HUES64 (cell line): ENCODE measurements at regions not wholly inside any gene's neighbourhood (a gene's known extent, or its start where the extent isn't known, plus 50 kb on each side); places are given as distances from the start of the nearest gene placed in this dataset.

Source experiments
- H3K27ac ChIP-seq: 2 replicates; pipeline ENCODE4 v1.7.0; 2013; ENCODE audit warnings: low read depth, low read length, inconsistent platforms
- H3K27me3 ChIP-seq: 2 replicates; pipeline ENCODE4 v1.6.1; 2013; ENCODE audit warnings: mild to moderate bottlenecking, low read length; ENCODE audit not compliant: insufficient read depth
- H3K36me3 ChIP-seq: 2 replicates; pipeline ENCODE4 v1.6.1; 2013; ENCODE audit warnings: mild to moderate bottlenecking, low read length; ENCODE audit not compliant: insufficient read depth
- H3K4me1 ChIP-seq: 2 replicates; pipeline ENCODE4 v1.6.1; 2013; ENCODE audit warnings: mild to moderate bottlenecking, low read length, moderate library complexity; ENCODE audit not compliant: insufficient read depth
- H3K4me3 ChIP-seq: 2 replicates; pipeline ENCODE4 v1.5.1; 2013; ENCODE audit warnings: mild to moderate bottlenecking, low read length, moderate library complexity
- H3K9ac ChIP-seq: 2 replicates; pipeline ENCODE4 v1.6.1; 2013; ENCODE audit warnings: mild to moderate bottlenecking, low read depth, low read length
- H3K9me3 ChIP-seq: 2 replicates; pipeline ENCODE4 v1.6.1; 2013; ENCODE audit warnings: low read depth, low read length; ENCODE audit not compliant: insufficient read depth
- WGBS: fragments of 150-250, 120-280 bp; methylation state at CpG from one replicate; pipeline ENCODE4 v1.1.7; 2013; ENCODE audit warnings: missing lambda C conversion rate; 5-methylcytosine and 5-hydroxymethylcytosine counted together

GRCh38 chr3:6640907-6641306 lies 220.0 kb upstream of the GRM7 start:
- Histone ChIP-seq H3K36me3 (no peaks in the 10 kb centered on the region), H3K27me3 (no peaks in the 10 kb centered on the region), H3K4me1 (no peaks in the 10 kb centered on the region), H3K4me3 (no peak overlapping the region), H3K9ac (no peak overlapping the region), H3K9me3 (no peaks in the 10 kb centered on the region), H3K27ac (no peak overlapping the region)
- no CpG with 5 or more reads among the region's 1 CpG for WGBS

DNA sequence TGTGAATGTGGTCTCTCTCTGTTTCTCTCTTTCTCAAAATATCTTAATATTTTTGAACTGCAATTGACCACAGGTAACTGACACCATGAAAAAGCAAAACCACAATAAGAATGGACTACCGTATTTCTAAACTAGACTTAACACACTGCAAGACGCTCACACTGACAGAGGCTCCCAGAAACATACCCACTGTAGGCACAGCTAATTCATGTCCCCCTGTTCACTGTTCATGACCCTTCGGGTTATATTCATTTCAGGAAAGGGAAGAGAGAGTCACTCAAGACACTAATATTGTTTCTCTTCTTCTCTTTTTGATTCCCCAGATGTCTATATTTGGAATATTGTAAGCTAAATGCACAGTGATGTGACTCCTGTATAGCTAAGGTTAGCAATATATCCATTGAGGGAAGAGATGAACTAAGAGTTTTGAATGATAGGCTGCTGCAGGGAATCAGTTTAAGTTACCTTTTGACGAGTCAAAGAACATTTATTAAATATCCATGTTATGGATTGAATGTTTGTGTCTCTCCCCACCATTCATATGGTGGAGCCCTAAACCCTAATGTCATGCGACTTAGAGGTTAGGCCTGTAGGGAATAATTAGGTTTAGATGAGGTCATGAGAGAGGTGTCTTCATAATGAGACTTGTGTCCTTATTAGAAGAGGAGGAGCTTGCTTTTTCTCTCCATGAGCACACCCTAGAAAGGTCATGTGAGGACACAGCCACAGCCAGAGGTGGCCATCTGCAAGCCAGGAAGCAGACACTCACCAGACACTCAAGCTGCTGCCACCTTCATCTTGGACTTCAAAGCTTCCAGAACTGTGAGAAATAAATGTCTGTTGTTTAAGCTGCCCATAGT lies 216.6 kb upstream of the GRM7 start:
- no peak overlapping the region for H3K4me3 ChIP-seq
- no peaks in the 10 kb centered on the region for H3K27me3 ChIP-seq
- peaks cover 18% of the 10 kb centered on the region for H3K4me1 ChIP-seq
- H3K9ac ChIP-seq, result no peak overlapping the region
- 92% methylated on average over 5 of the region's 5 CpGs for WGBS
- no peaks in the 10 kb centered on the region for H3K36me3 ChIP-seq
- H3K27ac ChIP-seq, result no peak overlapping the region
- no peaks in the 10 kb centered on the region for H3K9me3 ChIP-seq

DNA sequence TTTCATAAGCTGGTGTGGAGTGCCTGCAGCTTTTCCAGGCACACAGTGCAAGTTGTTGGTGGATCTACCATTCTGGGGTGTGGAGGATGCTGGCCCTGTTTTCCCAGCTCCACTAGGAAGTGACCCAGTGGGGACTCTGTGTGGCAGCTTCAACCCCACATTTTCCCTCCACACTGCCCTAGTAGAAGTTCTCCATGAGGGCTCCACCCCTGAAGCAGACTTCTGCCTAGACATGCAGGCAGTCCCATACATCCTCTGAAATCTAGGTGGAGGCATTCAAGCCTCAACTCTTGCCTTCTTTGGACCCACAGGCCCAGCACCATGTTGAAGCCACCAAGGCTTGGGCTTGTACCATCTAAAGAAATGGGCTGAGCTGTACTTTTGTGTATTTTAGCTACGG lies 206.2 kb upstream of the GRM7 start:
- H3K9ac ChIP-seq, result no peak overlapping the region
- 100% methylated on average over 1 of the region's 1 CpG for WGBS
- H3K4me3 ChIP-seq, result no peak overlapping the region

GRCh38 chr3:6655275-6655674 lies 205.6 kb upstream of the GRM7 start:
- Histone ChIP-seq H3K27ac (no peak overlapping the region), H3K36me3 (no peaks in the 10 kb centered on the region; the same call in 1 of the 2 replicates), H3K9ac (no peak overlapping the region), H3K9me3 (peaks cover 15% of the 10 kb centered on the region), H3K27me3 (no peaks in the 10 kb centered on the region), H3K4me3 (no peak overlapping the region), H3K4me1 (no peaks in the 10 kb centered on the region)
- 95% methylated on average over 2 of the region's 2 CpGs for WGBS

More for the DNA sequence above, 206.2 kb upstream of the GRM7 start:
- no peaks in the 10 kb centered on the region for H3K27me3 ChIP-seq
- H3K9me3 ChIP-seq, result peaks cover 15% of the 10 kb centered on the region
- H3K27ac ChIP-seq, result no peak overlapping the region
- H3K4me1 ChIP-seq, result no peaks in the 10 kb centered on the region
- no peaks in the 10 kb centered on the region; the same call in 1 of the 2 replicates for H3K36me3 ChIP-seq

- H3K9me3 ChIP-seq, result peaks cover 23% of the 10 kb centered on the region
- H3K27me3 ChIP-seq, result no peaks in the 10 kb centered on the region
- no peak overlapping the region for H3K4me3 ChIP-seq
- H3K27ac ChIP-seq, result no peak overlapping the region
- 100% methylated on average over 2 of the region's 2 CpGs for WGBS
- H3K9ac ChIP-seq, result no peak overlapping the region
- no peaks in the 10 kb centered on the region; the same call in 1 of the 2 replicates for H3K36me3 ChIP-seq
- no peaks in the 10 kb centered on the region for H3K4me1 ChIP-seq
Observed at GRCh38 chr3:6657591-6657990, 203.3 kb upstream of the GRM7 start.

GRCh38 chr3:6667354-6667753 lies 193.6 kb upstream of the GRM7 start:
- Histone ChIP-seq H3K27ac (no peak overlapping the region), H3K36me3 (no peaks in the 10 kb centered on the region), H3K9ac (no peak overlapping the region), H3K27me3 (no peaks in the 10 kb centered on the region), H3K4me1 (no peaks in the 10 kb centered on the region), H3K4me3 (no peak overlapping the region), H3K9me3 (peaks cover 12% of the 10 kb centered on the region)
- 95% methylated on average over 2 of the region's 2 CpGs for WGBS

DNA sequence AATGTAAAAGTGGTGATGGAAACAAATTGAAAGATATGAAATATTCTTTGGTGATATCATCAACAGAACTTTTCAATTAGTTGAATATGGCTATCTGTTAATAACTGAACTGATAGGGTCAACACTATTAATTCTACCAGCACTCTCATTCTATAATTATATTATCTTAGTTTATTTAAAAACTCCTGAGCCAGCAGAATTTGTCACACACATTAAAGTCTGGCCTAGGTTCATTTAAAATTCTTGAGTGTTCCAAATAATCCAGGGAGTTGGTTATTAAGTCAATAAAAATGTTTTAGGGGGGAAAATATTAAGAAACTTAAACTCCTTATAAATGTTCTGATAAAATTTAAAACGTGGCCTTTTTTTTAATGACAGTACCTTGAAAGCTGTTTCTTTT lies 189.6 kb upstream of the GRM7 start:
- no peak overlapping the region for H3K4me3 ChIP-seq
- H3K27ac ChIP-seq, result no peak overlapping the region
- no peaks in the 10 kb centered on the region for H3K27me3 ChIP-seq
- no peaks in the 10 kb centered on the region for H3K36me3 ChIP-seq
- H3K4me1 ChIP-seq, result no peaks in the 10 kb centered on the region
- no CpG with 5 or more reads among the region's 1 CpG for WGBS
- no peak overlapping the region for H3K9ac ChIP-seq
- H3K9me3 ChIP-seq, result peaks cover 12% of the 10 kb centered on the region

DNA sequence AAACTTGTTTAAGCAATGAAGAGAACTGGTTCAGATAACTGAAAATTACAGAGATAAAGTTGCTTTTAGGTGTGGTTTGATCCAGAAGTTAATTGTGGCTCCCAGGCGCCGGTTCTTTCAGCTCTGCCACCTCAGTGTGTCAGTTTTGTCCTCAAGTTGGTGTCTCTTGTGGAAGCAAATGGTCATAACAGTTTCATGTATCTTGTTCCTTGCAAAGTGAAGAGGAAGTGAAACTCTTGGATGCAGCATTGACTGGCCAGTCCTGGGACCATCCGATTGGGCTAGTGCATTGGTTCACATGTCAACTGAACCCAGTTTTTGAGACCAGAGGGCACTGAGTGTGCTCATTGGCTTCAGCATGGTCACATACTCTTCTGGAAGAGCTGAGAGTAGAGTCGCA lies 181.4 kb upstream of the GRM7 start:
- H3K36me3 ChIP-seq, result no peaks in the 10 kb centered on the region
- no peak overlapping the region for H3K9ac ChIP-seq
- no peak overlapping the region for H3K27ac ChIP-seq
- H3K4me3 ChIP-seq, result no peak overlapping the region
- H3K27me3 ChIP-seq, result no peaks in the 10 kb centered on the region
- WGBS, result 96% methylated on average over 4 of the region's 4 CpGs
- H3K9me3 ChIP-seq, result no peaks in the 10 kb centered on the region
- H3K4me1 ChIP-seq, result no peaks in the 10 kb centered on the region

GRCh38 chr3:6680119-6680806 lies 180.7 kb upstream of the GRM7 start:
- Histone ChIP-seq H3K36me3 (no peaks in the 10 kb centered on the region), H3K4me3 (no peak overlapping the region), H3K9ac (no peak overlapping the region), H3K9me3 (no peaks in the 10 kb centered on the region), H3K27ac (no peak overlapping the region), H3K4me1 (no peaks in the 10 kb centered on the region), H3K27me3 (no peaks in the 10 kb centered on the region)
- 97% methylated on average over 3 of the region's 3 CpGs for WGBS

GRCh38 chr3:6697285-6697684 lies 163.6 kb upstream of the GRM7 start:
- Histone ChIP-seq H3K27me3 (no peaks in the 10 kb centered on the region), H3K27ac (no peak overlapping the region), H3K4me1 (0 out of 2 replicates have a peak, but pooled peaks cover 3% of the 10 kb centered on the region), H3K4me3 (no peak overlapping the region), H3K9ac (no peak overlapping the region), H3K9me3 (no peaks in the 10 kb centered on the region), H3K36me3 (no peaks in the 10 kb centered on the region)
- 87% methylated on average over 2 of the region's 3 CpGs for WGBS

DNA sequence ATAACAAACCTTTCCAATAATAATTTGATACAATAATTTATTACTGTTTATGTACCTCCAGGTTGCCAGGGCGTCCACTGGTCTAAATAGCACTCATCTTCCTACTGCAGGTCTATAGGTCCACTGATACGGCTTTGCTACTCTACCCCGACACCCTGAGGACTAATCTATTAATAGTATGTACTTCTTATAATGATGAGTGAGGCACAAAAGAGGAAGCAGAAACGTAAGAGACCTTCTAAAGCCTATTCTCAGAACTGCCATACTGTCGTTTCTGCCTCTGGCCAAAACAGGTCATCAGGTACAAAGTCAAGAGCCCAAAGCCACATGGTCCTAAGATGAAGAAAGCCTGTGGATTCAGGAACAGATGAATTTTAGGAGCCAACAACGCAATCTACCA lies 163.2 kb upstream of the GRM7 start:
- Histone ChIP-seq H3K4me1 (0 out of 2 replicates have a peak, but pooled peaks cover 3% of the 10 kb centered on the region), H3K9ac (no peak overlapping the region), H3K36me3 (no peaks in the 10 kb centered on the region), H3K27me3 (no peaks in the 10 kb centered on the region), H3K27ac (no peak overlapping the region), H3K4me3 (no peak overlapping the region), H3K9me3 (no peaks in the 10 kb centered on the region)
- WGBS, result 93% methylated on average over 4 of the region's 6 CpGs
